RCC 7860 (cell line): ENCODE measurements at regions not wholly inside any gene's neighbourhood (a gene's known extent, or its start where the extent isn't known, plus 50 kb on each side); places are given as distances from the start of the nearest gene placed in this dataset.

Experiments
- DNase-seq: peaks from one replicate; pipeline ENCODE4 v3.0.0-alpha.2; 2015; ENCODE audit warnings: low spot score
- FAIRE-seq: peaks from 2 replicates; lab custom pipeline; 2012; peaks lifted over from hg19 to GRCh38; lab: Jason Lieb, UNC

DNA sequence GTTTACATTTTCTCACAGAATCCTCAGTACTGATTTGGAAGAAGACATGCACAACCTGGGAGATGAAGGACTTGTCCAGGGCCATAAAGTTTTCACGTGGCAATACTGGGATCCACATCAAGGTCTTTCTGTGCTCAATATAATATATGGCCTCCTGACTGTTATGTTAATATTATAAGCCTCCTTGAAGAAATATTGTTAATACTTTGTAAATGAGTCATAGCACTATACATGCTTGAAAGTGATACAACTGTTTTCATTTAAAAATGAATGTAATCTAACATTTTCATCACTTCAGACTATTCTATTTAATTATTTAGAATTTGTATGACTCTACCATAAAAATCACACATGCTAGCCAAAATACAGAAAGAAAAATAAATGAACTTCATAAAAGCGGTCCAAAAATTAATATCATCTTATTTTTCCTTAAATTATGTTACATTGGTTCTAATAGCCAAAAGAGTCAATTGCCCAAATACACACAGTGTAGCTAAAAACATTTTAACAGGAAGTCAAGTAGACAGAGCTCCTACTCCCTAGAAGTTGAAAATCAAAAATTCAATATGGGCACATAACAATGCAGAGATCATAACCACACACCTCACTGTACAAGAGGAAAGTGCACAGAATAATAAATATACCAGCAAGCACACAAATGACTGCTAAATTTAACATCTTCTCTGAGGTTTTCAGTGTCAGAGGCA, 188.0 kb upstream of the HDDC2 start:
- no peak for DNase-seq
- FAIRE-seq = no peak

DNA sequence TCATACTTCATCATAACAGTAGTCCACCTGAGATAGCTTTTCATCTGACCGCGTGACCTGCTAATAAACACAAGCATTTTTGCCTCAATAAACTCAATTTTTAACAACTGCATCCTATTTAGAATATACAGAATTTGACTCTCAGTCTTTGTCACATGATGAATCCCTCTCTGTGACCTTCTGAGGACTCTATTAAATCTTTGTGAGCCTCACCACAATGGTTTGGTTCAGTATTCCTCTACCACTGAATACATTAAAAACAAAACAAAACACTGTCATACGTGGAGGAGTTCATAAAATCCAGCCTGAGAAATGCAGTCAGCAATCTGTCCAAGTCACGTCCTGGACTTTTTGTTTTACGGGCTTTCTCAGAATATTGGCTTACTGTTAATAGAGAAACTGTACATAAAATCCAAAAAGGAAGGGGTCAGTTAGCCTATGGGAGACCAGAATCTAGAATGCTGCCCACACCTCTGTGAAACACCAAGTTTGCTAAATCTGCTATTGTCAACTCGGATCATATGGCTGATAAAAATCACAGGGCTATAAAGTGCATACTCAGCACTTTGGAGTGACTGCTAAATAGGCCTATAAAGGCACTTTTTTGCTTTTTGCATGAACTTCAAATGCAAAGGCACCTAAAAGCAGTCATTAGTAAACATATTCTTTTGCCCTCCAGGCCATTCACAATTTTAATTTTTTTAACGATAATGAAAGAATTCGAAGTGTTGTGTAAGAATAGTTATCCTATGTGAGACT, 190.3 kb upstream of the HDDC2 start:
- no peak for FAIRE-seq
- no peak for DNase-seq

DNA sequence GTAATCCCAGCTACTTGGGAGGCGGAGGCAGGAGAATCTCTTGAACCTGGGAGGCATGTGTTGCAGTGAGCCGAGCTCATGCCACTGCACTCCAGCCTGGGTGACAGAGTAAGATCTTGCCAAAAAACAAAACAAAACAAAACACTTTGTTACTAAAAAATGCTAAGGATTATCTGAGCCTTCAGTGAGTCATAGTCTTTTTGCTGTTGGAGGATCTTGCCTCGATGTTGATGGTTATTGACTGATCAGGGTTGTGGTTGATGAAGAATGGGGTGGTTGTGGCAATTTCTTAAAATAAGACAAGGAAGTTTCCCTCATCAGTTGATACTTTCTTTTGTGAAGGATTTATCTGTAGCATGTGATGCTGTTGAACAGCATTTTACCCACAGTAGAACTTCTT, 196.8 kb upstream of the HDDC2 start:
- no peak for FAIRE-seq
- DNase-seq = no peak

DNA sequence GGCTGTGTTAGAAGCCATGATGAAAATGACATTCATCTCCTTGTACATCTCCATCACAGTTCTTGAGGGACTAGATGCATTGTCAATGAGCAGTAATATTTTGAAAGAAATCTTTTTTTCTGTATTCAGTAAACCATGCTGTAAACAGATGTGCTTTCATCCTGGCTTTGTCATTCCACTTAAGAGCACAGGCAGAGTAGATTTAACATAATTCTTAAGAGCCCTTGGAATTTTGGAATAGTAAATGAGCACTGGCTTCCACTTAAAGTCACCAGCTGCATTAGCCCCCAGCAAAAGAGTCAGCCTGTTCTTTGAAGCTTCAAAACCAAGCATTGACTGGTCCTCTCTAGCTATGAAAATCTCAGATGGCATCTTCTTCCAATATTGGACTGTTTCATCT, 197.8 kb upstream of the HDDC2 start:
- FAIRE-seq = no peak
- DNase-seq = no peak

DNA sequence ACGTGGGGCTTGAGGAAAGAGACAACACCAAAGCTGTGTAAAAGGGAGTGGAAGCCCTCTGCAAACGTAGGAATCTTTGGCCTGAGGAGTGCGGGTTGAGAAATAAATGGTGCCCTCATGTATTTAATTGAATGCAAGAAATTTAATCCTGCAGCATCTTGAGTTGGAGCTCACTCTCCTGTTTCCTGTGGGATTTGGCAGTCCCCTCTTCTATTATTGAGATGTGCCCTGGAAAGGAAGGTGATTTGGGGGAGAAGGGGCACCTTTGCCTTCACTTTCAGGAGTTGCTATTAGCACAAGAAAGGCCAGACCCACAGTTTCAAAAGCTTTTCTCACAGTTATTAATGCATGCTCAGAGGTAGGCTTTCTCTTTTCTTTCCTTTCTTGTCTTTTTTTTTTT, 201.4 kb upstream of the HDDC2 start:
- DNase-seq (no peak), FAIRE-seq (no peak)

DNA sequence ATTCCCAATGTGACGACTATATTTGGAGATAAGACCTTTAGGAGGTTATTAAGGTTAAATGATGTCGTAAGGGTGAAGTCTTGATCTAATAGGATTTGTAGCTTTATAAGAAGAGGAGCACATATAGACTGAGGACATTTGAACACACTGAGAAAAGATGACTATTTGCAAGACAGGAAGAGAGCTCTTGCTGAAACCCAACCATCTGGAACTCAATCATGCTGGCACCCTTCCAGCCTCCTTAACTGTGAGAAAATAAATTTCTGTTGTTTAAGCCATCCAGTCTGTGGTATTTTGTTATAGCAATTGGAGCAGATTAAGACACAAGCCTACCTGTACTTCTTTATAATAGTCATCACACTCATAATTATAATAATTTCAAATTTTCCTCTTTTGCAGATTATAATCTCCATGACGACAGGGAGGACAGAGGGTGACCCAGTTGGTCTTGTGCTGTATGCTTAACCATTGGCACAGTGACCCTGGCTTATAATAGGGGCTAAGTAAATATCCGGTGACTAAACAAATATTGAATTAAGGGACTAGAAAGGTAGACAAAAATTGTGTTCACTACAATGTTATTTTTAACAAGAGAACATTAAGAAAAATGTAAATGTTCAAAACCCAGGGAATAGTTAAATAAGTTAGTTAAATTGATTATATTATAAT, 206.4 kb upstream of the HDDC2 start:
- DNase-seq (no peak), FAIRE-seq (no peak)

DNA sequence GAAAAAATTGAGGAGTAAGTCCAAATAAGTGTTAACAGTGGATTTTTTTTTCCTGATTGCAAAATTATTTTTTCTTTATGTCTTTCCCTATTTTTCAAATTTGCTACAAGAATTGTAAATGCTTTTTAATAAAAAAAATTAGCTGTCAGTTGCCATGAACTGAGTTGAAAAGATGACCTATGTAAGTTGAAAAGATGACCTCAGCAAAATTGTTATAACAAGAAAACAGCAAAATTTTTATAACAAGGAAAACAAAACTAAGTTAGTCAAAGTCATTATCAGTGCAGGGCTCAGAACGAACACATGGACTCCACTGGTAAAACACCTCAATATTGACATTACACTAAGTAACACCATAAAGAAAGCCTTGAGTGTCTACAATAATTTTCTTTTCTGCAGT, 207.0 kb upstream of the HDDC2 start:
- FAIRE-seq (no peak), DNase-seq (no peak)

DNA sequence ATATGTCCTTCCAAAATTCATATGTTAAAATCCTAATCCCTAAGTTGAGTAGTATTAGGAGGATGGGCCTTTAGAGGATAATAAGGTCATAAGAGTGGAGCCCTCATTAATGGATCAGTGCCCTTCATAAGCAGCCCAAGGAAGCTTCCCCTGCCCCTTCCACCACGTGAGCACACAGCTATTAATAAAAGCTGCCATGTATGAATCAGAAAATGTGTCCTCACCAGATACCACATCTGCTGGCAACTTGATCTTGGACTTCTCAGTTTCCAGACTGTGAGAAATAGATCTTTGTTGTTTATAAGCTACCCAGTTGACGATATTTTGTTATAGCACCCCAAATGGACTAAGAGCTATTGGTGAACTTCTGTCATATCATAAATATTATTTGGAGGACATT, 207.7 kb upstream of the HDDC2 start:
- no peak for FAIRE-seq
- no peak for DNase-seq

DNA sequence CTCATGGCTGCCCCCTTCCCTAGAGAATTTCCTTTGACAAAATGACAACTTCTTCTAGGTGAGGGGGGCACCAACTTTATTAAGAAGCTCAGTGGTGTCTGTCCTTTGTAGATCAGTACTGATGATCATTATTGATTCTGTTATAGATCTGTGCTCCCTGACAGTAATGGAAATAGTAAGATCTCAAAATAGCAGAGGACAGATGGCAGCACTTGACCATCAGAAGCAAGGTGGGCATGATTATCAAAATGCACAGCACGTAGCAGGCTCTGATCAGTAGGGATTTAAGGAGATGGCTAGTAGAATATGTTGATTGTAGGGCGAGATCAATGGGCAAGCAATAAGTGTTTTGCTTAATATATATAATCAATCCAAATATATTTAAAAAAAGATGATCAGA, 208.6 kb upstream of the HDDC2 start:
- no peak for DNase-seq
- FAIRE-seq = no peak

DNA sequence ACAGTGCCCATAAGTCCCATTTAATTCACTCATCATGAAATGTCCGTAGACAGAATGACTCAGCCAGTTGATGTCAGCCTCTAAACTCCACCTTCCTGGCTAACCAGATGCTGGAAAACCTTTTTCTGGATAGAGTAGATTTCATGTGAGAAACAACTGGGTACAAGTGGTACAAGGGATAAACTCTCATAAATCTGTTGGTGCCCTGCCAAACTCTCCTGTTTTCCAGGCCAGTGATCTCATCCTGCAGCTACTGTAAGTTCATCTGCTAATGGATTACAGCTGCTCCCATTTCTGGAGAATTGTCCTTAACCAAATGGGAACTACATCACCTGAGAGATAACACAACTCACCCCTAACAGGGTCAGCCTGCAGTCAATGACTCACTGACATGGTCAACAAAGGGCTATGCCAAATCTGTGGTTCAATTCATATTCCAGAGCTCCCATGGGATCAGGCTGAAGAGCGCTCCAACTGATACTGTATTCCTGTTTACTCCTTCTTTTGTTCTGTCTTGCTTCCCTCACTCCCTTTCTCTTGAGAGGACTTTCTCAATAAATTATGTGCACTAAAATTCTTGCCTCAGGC, 210.1 kb upstream of the HDDC2 start:
- FAIRE-seq = no peak
- DNase-seq = no peak

DNA sequence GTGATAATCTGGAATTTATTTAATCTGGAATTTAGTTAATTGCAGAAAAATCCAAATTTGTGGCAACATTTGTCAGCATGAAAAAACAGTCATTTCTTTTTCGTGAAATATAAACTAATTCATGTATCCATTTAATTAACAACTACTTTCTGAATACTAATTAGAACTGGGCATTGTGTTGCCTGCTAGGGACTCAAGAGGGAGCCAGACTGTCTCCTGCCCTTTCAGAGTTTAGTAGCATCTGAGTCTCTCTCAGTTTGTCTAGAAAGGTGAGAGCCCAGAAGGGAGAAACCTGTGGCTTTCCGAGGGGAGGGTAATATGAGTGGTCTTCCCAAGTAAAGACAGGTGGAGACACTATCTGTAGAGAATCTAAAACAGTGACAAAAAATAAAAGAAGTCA, 210.9 kb upstream of the HDDC2 start:
- FAIRE-seq = no peak

DNA sequence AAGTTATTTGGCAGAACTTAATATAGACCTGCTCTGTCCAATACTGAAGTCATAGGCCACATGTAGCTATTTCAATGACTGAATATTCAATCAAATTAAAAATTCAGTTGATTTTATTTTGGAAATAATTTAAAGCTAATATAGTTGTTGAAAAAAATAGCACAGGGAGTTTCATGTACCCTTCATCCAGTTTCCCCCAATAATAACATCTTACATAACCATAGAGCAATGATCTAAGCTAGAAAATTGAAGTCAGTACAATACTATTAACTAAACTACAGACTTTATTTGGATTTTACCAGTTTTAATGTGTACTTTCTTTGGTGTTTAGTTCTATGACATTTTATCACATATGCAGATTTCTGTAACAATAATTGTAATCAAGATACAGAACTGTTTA, 212.2 kb upstream of the HDDC2 start:
- no peak for DNase-seq

More for the DNA sequence above, 210.9 kb upstream of the HDDC2 start:
- no peak for DNase-seq

DNA sequence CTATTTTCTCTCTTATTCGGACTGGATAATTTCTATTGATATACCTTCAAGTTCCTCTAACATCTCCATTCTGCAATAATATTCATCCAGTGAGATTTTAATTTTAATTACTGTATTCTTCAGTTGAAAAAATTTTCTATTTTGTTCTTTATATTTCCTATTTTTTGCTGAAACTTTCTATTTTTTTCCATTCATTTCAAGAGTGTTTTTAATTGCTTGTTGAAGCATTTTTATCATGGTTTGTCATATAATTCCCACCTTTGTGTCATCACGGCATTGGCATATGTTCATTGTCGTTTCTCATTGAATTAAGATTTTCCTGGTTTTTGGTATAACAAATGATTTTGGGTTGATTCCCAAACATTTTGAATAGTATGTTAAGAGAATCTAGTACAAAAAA, 214.9 kb upstream of the HDDC2 start:
- FAIRE-seq (no peak), DNase-seq (no peak)

More for the DNA sequence above, 212.2 kb upstream of the HDDC2 start:
- FAIRE-seq = no peak

DNA sequence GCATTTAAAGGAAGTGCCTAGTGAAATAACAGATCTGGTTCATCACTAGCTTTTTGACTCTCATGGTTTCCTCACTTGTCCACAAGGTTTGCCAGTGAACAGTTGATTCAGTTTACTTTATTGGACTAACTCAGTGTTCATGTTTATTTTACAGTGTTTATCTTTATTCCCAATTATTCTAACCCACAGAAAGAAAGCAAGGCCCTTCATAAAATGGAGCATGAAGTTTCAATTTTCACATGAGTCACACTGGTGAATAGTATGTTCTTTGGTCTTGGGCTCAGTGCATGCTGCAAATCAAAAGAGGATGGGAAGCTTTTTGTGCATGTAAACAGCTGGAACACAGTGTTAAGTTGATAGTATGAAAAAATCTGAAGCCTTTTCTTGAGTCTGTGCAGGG, 217.6 kb upstream of the HDDC2 start:
- FAIRE-seq (no peak), DNase-seq (no peak)

DNA sequence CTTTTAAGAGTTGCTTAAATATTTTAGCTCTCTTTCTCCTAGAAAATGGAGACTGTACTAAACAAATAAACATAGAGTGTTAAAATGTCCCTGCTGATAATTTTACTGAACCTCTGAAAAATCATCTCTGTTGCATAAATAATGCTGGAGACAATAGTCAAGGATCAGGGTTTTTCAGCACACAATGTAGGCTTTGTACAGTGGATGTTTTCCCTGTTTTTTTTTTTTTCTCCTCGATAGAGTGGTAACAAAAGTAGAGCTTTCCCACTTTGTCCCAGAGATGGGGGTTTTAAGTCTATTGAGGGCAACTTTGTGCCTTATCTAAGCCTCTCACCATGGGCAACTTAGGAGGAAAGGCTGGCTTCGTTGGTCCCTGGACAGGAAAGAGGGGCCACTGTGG, 222.6 kb upstream of the HDDC2 start:
- FAIRE-seq (no peak), DNase-seq (no peak)

DNA sequence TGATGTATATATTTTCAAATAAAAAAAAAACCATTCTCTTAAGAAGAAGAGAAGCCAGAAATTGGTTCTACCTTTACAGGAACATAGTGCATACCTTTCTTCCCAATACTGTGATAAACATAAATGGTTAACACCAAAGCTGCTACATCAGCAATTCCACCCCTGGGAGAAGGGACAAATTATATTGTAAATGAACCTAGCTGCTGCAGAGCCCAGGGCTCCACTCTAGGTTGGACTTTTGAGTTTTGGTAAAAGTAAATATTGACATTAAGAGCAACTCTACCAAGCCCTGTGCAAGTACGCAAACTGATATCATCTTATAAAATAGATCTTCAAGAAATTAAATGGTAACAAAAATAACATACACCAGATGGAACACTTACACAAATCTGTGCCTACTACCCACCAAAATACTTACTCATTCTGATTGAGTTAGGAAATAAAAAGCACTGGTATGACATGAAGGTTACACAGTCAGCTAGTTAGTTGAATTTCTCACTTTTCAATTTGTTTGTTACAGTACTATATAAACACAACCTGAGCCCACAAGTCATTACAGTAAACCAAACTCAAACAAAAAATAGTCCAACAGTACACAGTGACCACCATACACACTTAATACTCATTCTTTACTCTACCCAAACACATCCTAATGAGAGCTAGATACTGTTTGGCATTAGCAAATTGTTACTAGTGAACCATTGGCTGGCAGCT, 223.3 kb upstream of the HEY2 start:
- FAIRE-seq (no peak), DNase-seq (no peak)

DNA sequence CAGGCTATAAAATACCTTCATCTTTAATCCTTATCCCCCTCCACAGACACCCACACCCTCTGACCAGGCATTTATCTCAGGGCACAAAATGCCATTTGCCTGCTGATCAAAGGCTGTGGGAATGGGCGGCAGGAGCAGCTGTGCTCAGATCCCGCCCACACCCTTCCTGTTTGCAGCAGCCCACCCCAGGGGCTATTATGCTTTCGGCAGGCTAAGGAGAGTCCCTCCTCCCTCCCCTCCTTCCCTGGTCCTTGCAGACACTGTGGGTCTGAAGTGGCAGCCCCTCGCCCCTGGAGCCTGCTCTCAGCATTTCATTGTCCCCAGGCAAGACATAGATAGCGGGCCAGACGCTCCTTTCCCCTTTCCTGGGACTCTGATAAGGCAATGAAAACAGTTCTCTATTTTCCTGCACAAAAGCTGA, 220.8 kb upstream of the HEY2 start:
- DNase-seq = no peak
- no peak for FAIRE-seq

DNA sequence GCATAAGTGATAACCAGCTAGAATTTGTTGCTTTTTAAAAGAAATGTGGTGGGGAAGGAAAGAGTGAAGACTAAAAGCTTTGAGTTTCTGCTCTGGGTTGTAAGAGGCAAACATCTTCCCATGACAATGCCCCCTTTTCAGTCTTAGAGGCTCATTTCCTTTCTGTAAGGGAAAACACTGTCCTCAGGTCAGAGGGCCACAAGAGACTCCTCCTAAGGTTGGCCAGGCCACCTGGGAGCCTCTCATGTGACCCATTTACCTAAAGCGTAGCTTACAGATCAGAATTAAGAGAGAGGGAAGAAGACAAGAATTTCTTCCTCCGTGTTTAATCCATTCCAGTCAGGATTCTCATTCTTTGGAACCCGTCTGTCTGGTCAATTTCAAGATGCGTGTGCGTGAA, 220.4 kb upstream of the HEY2 start:
- FAIRE-seq (no peak), DNase-seq (no peak)

DNA sequence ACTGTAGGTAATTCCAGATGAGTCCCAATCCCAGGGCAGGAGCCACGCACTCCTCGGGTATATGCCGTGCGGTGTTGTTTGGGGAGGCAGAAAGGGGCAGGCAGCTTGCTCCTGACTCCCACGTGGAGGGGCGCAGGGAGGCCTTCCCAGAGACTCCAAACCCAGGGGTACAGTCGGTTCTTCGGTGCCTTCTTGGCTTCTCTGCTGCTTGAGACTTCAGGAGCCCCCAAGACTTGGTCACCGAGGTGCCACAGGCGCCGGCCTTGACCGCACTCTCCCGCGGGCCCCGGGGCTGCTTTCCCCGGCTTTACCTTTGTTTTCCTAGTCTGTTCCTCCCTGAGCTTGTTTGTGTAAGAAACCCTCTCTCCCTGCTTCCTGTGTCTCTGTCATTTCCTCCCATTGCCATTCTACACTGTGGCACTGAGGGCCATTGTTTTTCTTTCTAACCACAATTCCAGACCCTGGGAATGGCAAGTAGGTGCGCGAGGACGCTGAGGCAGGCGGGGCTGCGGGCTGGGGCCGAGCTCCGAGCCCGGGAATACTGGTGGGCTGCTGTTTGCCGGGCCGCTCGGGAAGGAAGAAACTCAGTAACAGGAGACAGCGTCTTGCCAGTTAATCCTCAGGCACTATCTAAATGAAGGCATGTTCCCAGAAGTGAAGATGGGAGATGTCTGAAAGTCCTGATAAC, 215.6 kb upstream of the HEY2 start:
- FAIRE-seq (no peak), DNase-seq (no peak)

DNA sequence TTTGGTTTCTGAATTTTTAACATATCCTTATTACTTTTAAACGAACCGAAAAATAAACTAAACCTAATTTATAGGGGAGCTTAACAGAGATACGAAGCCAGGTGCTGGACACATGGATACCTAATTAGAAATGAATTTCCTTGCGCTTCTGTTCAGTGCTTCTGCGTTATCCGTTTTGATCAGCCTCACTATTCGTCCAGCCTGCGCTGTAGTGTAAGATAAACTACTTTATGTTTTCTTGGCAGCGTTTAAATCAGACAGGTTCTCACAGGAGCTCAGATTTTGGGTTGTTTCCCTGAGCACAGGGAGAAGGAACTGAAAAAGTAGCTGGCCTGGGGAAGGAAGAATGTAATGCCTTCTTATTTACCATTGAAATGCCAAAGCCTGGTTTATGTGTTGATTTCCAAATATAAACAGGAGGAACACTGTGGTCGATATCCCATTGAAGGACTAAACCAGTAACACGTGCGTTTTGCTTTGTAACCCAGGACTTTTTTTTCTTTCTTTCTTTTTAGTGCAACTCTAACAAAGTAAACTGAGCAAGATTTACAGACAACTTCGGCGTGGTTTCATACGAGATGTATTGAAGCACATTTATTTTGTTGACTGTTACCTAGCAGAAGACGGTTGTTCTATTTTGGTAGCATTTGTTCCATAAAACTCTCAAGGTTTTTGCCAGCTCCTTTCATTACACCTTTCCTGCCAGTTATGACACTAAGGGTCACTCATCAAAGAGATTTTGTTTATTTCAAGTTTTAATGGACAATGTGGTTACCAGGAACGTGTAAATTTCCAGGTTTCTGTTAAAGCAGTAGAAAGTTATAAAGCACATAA, 214.8 kb upstream of the HEY2 start:
- DNase-seq (no peak), FAIRE-seq (no peak)
